ENCODE measurements at regions not wholly inside any gene's neighbourhood (a gene's known extent, or its start where the extent isn't known, plus 50 kb on each side); places are given as distances from the start of the nearest gene placed in this dataset.
A peak's percentile ranks its signal among the peaks of the same experiment; 100 is the strongest.

DNA sequence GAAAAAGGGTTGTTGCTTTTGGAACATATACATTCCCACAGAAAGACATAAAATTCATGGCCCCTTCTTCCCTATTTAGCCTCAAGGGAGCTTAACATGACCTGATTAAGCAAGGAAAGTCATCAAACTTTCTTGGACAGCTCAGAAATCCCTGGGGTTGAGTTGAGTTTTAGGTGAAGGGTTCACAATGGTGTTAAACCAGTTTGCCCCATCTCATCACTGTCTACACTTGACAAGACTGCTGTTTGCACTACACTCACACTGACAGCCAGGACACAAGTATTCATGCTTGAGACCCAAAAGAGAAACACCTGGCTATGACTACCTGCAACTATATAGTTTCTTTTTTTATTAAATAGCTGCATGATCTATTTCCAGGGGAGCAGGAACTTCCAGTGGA lies 209.8 kb upstream of the TMEM45B start:
- Mint-ChIP-seq H3K27me3 (no peaks in the 10 kb centered on the region), H3K4me1 (no peaks in the 10 kb centered on the region), H3K9me3 (peaks cover 3% of the 10 kb centered on the region), H3K36me3 (ENCODE audit: low read depth) (no peaks in the 10 kb centered on the region), H3K27ac (no peak overlapping the region), H3K4me3 (no peak overlapping the region)
- ATAC-seq (no peak), DNase-seq (no peak)

DNA sequence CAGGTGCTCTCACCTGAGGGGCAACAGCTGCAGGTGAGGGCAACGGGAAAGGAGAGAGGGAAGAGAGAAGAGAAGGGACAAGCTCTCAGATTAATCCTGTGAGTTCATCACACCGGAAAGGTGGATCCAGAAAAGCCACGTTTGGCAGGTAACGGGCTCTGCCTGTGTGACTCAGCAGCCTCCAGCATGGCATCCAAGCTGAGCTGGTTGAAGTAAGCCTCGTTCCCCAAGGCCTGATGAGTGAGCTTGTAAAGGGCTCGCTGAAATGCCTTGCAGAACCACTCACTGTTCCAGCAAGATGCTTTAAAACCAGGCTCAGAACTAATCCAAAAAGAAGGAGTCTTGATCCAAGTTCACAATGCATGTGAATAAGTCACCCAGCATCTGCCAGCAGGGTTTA lies 206.9 kb upstream of the TMEM45B start:
- no peak for ATAC-seq

GRCh38 chr11:129610125-129610524 lies 205.5 kb upstream of the TMEM45B start:
- no peaks in the 10 kb centered on the region for H3K36me3 Mint-ChIP-seq (ENCODE audit: low read depth)
- no peaks in the 10 kb centered on the region for H3K4me1 Mint-ChIP-seq
- no peaks in the 10 kb centered on the region for H3K9me3 Mint-ChIP-seq
- no peaks in the 10 kb centered on the region for H3K27me3 Mint-ChIP-seq
- H3K4me3 Mint-ChIP-seq = no peak overlapping the region
- no peak for DNase-seq
- no peak overlapping the region for H3K27ac Mint-ChIP-seq
- no peak for ATAC-seq

More for the DNA sequence above, 206.9 kb upstream of the TMEM45B start:
- Mint-ChIP-seq H3K4me1 (no peaks in the 10 kb centered on the region), H3K27ac (no peak overlapping the region), H3K9me3 (no peaks in the 10 kb centered on the region), H3K36me3 (ENCODE audit: low read depth) (no peaks in the 10 kb centered on the region), H3K27me3 (no peaks in the 10 kb centered on the region), H3K4me3 (no peak overlapping the region)
- DNase-seq = no peak

DNA sequence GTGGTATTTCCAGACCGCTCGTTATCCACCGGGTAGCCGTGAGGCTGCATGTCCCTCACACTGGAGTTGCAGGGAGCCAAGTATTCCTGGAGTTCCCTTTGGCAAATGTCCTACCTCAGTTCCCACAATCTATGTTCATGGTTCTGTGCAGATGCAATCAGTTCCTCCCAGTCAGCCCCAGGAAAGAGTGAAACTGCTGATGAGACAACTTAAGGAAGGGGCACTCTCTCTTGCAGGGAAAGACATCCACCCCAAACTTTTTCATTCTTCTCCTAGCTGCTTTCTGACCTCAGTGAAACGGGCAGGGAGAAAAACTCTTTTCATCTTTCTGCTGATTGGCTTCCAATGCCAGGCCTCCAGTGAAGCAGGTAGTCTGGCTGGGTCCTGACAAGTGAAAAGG lies 205.1 kb upstream of the TMEM45B start:
- ATAC-seq = no peak
- H3K4me1 Mint-ChIP-seq = no peaks in the 10 kb centered on the region
- H3K4me3 Mint-ChIP-seq = no peak overlapping the region
- H3K36me3 Mint-ChIP-seq (ENCODE audit: low read depth) = no peaks in the 10 kb centered on the region
- no peak overlapping the region for H3K27ac Mint-ChIP-seq
- H3K27me3 Mint-ChIP-seq = no peaks in the 10 kb centered on the region
- no peak for DNase-seq
- no peaks in the 10 kb centered on the region for H3K9me3 Mint-ChIP-seq

GRCh38 chr11:129611661-129612446 lies 203.8 kb upstream of the TMEM45B start:
- H3K27ac Mint-ChIP-seq = no peak overlapping the region
- no peaks in the 10 kb centered on the region for H3K36me3 Mint-ChIP-seq (ENCODE audit: low read depth)
- peaks cover 2% of the 10 kb centered on the region for H3K27me3 Mint-ChIP-seq

GRCh38 chr11:129612447-129612961 lies 203.1 kb upstream of the TMEM45B start:
- Mint-ChIP-seq H3K4me1 (no peaks in the 10 kb centered on the region), H3K4me3 (no peak overlapping the region), H3K36me3 (ENCODE audit: low read depth) (no peaks in the 10 kb centered on the region), H3K27ac (no peak overlapping the region), H3K9me3 (no peaks in the 10 kb centered on the region), H3K27me3 (peaks cover 4% of the 10 kb centered on the region)
- no peak for ATAC-seq
- DNase-seq = no peak

More at GRCh38 chr11:129611661-129612446, 203.8 kb upstream of the TMEM45B start:
- no peaks in the 10 kb centered on the region for H3K9me3 Mint-ChIP-seq
- ATAC-seq (no peak), DNase-seq (no peak)
- no peak overlapping the region for H3K4me3 Mint-ChIP-seq
- no peaks in the 10 kb centered on the region for H3K4me1 Mint-ChIP-seq

- DNase-seq = no peak
Measured at GRCh38 chr11:129613071-129613470, 202.6 kb upstream of the TMEM45B start.

GRCh38 chr11:129614256-129614944 lies 201.2 kb upstream of the TMEM45B start:
- no peaks in the 10 kb centered on the region for H3K9me3 Mint-ChIP-seq
- ATAC-seq = no peak
- no peaks in the 10 kb centered on the region for H3K4me1 Mint-ChIP-seq
- no peak overlapping the region for H3K27ac Mint-ChIP-seq
- no peak for DNase-seq
- peaks cover 5% of the 10 kb centered on the region for H3K27me3 Mint-ChIP-seq
- H3K4me3 Mint-ChIP-seq = no peak overlapping the region
- H3K36me3 Mint-ChIP-seq (ENCODE audit: low read depth) = no peaks in the 10 kb centered on the region

More at GRCh38 chr11:129613071-129613470, 202.6 kb upstream of the TMEM45B start:
- Mint-ChIP-seq H3K36me3 (ENCODE audit: low read depth) (no peaks in the 10 kb centered on the region), H3K9me3 (no peaks in the 10 kb centered on the region), H3K27me3 (peaks cover 5% of the 10 kb centered on the region), H3K27ac (no peak overlapping the region), H3K4me3 (no peak overlapping the region), H3K4me1 (no peaks in the 10 kb centered on the region)
- ATAC-seq = no peak

GRCh38 chr11:129618046-129618569 lies 197.5 kb upstream of the TMEM45B start:
- Mint-ChIP-seq H3K4me3 (no peak overlapping the region), H3K4me1 (no peaks in the 10 kb centered on the region), H3K36me3 (ENCODE audit: low read depth) (no peaks in the 10 kb centered on the region), H3K27me3 (peaks cover 5% of the 10 kb centered on the region), H3K27ac (no peak overlapping the region), H3K9me3 (no peaks in the 10 kb centered on the region)
- DNase-seq (no peak), ATAC-seq (no peak)

- Mint-ChIP-seq H3K27me3 (peaks cover 7% of the 10 kb centered on the region), H3K27ac (no peak overlapping the region), H3K36me3 (ENCODE audit: low read depth) (no peaks in the 10 kb centered on the region), H3K4me1 (no peaks in the 10 kb centered on the region), H3K9me3 (no peaks in the 10 kb centered on the region), H3K4me3 (no peak overlapping the region)
- DNase-seq (no peak), ATAC-seq (no peak)
Measured at GRCh38 chr11:129620237-129621104, 195.2 kb upstream of the TMEM45B start.

- ATAC-seq = no peak
- no peak overlapping the region for H3K27ac Mint-ChIP-seq
- H3K4me3 Mint-ChIP-seq = no peak overlapping the region
Measured at GRCh38 chr11:129625930-129626329, 189.7 kb upstream of the TMEM45B start.

GRCh38 chr11:129631201-129631600 lies 184.4 kb upstream of the TMEM45B start:
- Mint-ChIP-seq H3K27me3 (peaks cover 6% of the 10 kb centered on the region), H3K4me3 (no peak overlapping the region), H3K27ac (no peak overlapping the region), H3K4me1 (no peaks in the 10 kb centered on the region), H3K9me3 (no peaks in the 10 kb centered on the region), H3K36me3 (ENCODE audit: low read depth) (no peaks in the 10 kb centered on the region)
- DNase-seq (no peak), ATAC-seq (no peak)

More at GRCh38 chr11:129625930-129626329, 189.7 kb upstream of the TMEM45B start:
- Mint-ChIP-seq H3K36me3 (ENCODE audit: low read depth) (no peaks in the 10 kb centered on the region), H3K27me3 (peaks cover 10% of the 10 kb centered on the region), H3K9me3 (no peaks in the 10 kb centered on the region), H3K4me1 (no peaks in the 10 kb centered on the region)
- DNase-seq = no peak

DNA sequence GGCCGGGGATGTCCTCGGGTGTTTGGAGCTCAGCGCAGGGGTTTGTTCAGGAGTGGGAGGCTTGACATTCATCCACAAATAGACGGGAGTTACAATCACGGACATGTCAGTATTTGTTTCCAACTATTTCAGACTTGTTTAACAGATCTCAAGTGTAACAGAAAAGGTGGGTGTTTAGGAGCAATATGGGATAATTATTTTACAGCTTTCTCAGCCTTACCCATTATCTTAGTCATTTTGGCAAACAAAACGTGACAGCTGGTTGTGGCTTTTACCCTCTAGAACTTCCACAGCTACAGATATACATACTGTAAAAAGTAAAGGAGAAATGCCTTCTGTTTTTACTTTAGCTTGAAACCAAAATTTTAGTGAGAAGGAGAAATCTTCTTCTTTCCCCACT lies 178.7 kb upstream of the TMEM45B start:
- no peaks in the 10 kb centered on the region for H3K9me3 Mint-ChIP-seq
- H3K36me3 Mint-ChIP-seq (ENCODE audit: low read depth) = peaks cover 4% of the 10 kb centered on the region
- DNase-seq = no peak
- H3K27ac Mint-ChIP-seq = peak overlapping the region; percentile 29
- no peak for ATAC-seq
- peaks cover 51% of the 10 kb centered on the region for H3K4me1 Mint-ChIP-seq
- no peak overlapping the region for H3K4me3 Mint-ChIP-seq
- no peaks in the 10 kb centered on the region for H3K27me3 Mint-ChIP-seq

DNA sequence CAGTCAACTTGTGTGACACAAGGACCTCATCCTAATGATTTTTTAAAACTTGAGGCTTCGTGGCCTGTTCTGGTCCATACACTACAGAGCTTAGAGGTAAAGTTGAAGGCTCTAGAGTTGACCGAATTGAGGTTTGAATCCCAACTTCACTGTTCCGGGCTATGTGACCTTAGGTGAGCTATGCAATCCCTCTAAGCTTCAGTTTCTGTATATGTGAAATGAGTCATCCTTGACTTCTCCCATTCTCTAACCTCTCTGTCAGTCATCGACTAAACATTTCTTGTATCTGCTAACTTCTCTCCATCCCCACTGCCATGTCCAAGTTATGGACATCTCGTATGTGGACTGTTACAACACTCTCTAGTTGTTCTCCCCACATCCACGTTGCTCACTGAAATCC lies 178.2 kb upstream of the TMEM45B start:
- Mint-ChIP-seq H3K4me3 (no peak overlapping the region), H3K27ac (peak overlapping the region; percentile 43), H3K36me3 (ENCODE audit: low read depth) (peaks cover 4% of the 10 kb centered on the region), H3K4me1 (peaks cover 56% of the 10 kb centered on the region), H3K9me3 (no peaks in the 10 kb centered on the region), H3K27me3 (no peaks in the 10 kb centered on the region)
- ATAC-seq = peak; percentile 66
- no peak for DNase-seq
